ENCODE measurements at regions not wholly inside any gene's neighbourhood (a gene's known extent, or its start where the extent isn't known, plus 50 kb on each side); places are given as distances from the start of the nearest gene placed in this dataset.

DNA sequence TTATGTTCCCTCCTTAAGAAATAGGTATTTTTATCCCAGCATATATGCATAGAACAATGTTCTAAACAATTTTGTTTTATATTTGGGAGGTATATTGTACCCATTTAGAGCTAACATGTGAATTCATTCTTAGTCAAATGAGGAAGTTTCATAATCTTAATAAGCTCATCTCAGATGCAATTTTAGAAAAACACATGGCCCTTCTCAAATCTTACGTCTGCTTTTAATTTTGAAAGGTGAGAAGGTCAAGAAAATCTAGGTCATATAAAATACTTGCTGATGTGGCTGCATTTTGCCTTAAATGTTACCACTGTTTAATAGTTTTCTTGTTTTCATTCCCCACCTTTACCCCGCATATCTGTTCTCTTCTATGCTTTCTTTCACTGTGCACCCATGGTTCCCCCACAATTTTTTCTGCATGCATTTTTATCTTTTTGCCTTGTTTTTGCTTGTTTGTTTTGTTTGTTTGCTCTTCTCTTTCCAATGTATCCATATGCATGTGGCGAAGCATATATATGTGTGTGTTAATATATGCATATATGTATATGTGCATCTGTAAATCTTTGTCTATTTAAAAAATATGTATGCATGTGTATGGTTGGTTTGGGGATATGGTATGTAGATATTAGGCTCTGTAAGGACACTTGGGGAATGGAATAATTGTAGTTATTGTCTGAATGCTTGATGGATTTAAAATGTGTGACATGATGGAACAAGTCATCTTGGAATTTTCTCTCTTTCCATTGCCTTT lies 317.1 kb downstream of the BCAT1 start:
- POLR2A ChIA-PET: no interaction called here
- no peak overlapping the region for H3K4me3 Mint-ChIP-seq
- CTCF ChIA-PET: no interaction called here
- Histone ChIP-seq H3K27me3 (replicated peaks in 1 of 4; ENCODE audit: control extremely low read depth in 1 of 4, control insufficient read depth in 3 of 4, insufficient read depth in 4 of 4, low read length in 3 of 4) (no peaks in the 10 kb centered on the region), H3K4me1 (ENCODE audit: control insufficient read depth in 2 of 2, insufficient read depth in 2 of 2, low read length in 2 of 2) (no peaks in the 10 kb centered on the region), H3K4me3 (ENCODE audit: control extremely low read depth in 1 of 5, extremely low read depth in 1 of 5, insufficient read depth in 1 of 5, low read depth in 2 of 5, low read length in 4 of 5) (no peak overlapping the region), H3K9me3 (ENCODE audit: control extremely low read depth in 1 of 3, control insufficient read depth in 2 of 3, insufficient read depth in 1 of 3, low read length in 2 of 3) (no peaks in the 10 kb centered on the region), H3K36me3 (replicated peaks in 1 of 2; ENCODE audit: control extremely low read depth in 1 of 2, control insufficient read depth in 1 of 2, extremely low read depth in 1 of 2, insufficient read depth in 2 of 2, low read length in 1 of 2) (no peaks in the 10 kb centered on the region), H3K4me2 (replicated peaks; ENCODE audit: low read depth, low read length, poor library complexity, severe bottlenecking) (no peak overlapping the region), H3K27ac (ENCODE audit: low read length in 2 of 2) (no peak overlapping the region), H3K79me2 (ENCODE audit: control insufficient read depth, insufficient read depth, low read length) (no peaks in the 10 kb centered on the region), H4K20me1 (ENCODE audit: control insufficient read depth, insufficient read depth, low read length, poor library complexity, severe bottlenecking) (no peaks in the 10 kb centered on the region), H2AFZ (ENCODE audit: insufficient read depth, low read depth, low read length, poor library complexity, severe bottlenecking) (no peak overlapping the region), H3K9ac (ENCODE audit: low read length) (no peak overlapping the region)
- ATAC-seq (ENCODE audit: low read depth): no peak
- no CpG with 5 or more reads among the region's 3 CpGs for WGBS (ENCODE audit: insufficient coverage)
- H3K27ac Mint-ChIP-seq: no peak overlapping the region
- no peak for DNase-seq
- TF ChIP-seq EZH2 (IDR thresholded peaks at IDR 0.05; ENCODE audit: borderline replicate concordance, insufficient read depth, low read depth, low read length, poor library complexity, severe bottlenecking): no peak
- TF ChIP-seq, protein P1, sequence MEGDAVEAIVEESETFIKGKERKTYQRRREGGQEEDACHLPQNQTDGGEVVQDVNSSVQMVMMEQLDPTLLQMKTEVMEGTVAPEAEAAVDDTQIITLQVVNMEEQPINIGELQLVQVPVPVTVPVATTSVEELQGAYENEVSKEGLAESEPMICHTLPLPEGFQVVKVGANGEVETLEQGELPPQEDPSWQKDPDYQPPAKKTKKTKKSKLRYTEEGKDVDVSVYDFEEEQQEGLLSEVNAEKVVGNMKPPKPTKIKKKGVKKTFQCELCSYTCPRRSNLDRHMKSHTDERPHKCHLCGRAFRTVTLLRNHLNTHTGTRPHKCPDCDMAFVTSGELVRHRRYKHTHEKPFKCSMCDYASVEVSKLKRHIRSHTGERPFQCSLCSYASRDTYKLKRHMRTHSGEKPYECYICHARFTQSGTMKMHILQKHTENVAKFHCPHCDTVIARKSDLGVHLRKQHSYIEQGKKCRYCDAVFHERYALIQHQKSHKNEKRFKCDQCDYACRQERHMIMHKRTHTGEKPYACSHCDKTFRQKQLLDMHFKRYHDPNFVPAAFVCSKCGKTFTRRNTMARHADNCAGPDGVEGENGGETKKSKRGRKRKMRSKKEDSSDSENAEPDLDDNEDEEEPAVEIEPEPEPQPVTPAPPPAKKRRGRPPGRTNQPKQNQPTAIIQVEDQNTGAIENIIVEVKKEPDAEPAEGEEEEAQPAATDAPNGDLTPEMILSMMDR (IDR thresholded peaks at IDR 0.05): no peak
- H3K9me3 Mint-ChIP-seq (ENCODE audit: insufficient read depth): no peaks in the 10 kb centered on the region
- no peaks in the 10 kb centered on the region for H3K4me1 Mint-ChIP-seq
- H3K27me3 Mint-ChIP-seq: peaks cover 4% of the 10 kb centered on the region
- intact Hi-C loops (cut with micrococcal nuclease): no loop called here

DNA sequence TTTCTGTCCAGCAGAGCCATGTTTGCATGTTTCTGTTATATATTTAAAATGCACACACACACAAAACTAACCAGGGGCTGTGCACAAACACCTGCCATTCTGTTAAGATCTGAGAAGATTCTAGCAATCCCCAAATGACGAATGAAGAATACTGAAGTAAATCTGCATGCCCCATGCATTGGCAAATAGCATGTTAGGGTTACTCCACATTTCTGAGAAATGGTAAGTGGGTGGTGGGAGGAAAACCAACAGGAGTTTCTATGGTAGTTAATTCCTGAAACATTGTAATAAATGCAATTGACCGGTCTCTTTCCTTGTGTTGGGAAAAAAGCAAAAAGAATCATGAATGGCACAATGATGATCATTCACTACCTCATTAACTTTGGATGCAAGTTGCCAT lies 318.0 kb downstream of the BCAT1 start:
- intact Hi-C loops (cut with micrococcal nuclease): no loop called here
- no peak for ATAC-seq (ENCODE audit: low read depth)
- H3K9me3 ChIP-seq (ENCODE audit: control extremely low read depth in 1 of 3, control insufficient read depth in 2 of 3, insufficient read depth in 1 of 3, low read length in 2 of 3): no peaks in the 10 kb centered on the region
- Mint-ChIP-seq H3K9me3 (ENCODE audit: insufficient read depth) (no peaks in the 10 kb centered on the region), H3K4me1 (no peaks in the 10 kb centered on the region), H3K4me3 (no peak overlapping the region), H3K27ac (no peak overlapping the region), H3K27me3 (peaks cover 4% of the 10 kb centered on the region)
- no peak overlapping the region for H3K27ac ChIP-seq (ENCODE audit: low read length in 2 of 2)
- no peaks in the 10 kb centered on the region for H3K79me2 ChIP-seq (ENCODE audit: control insufficient read depth, insufficient read depth, low read length)
- no peaks in the 10 kb centered on the region for H3K27me3 ChIP-seq (replicated peaks in 1 of 4; ENCODE audit: control extremely low read depth in 1 of 4, control insufficient read depth in 3 of 4, insufficient read depth in 4 of 4, low read length in 3 of 4)
- CTCF ChIA-PET: no interaction called here
- no peak overlapping the region for H3K4me2 ChIP-seq (replicated peaks; ENCODE audit: low read depth, low read length, poor library complexity, severe bottlenecking)
- no peaks in the 10 kb centered on the region for H3K4me1 ChIP-seq (ENCODE audit: control insufficient read depth in 2 of 2, insufficient read depth in 2 of 2, low read length in 2 of 2)
- DNase-seq: no peak
- WGBS (ENCODE audit: insufficient coverage): 100% methylated on average over 1 of the region's 2 CpGs
- no peak overlapping the region for H3K4me3 ChIP-seq (ENCODE audit: control extremely low read depth in 1 of 5, extremely low read depth in 1 of 5, insufficient read depth in 1 of 5, low read depth in 2 of 5, low read length in 4 of 5)
- POLR2A ChIA-PET: no interaction called here
- no peaks in the 10 kb centered on the region for H4K20me1 ChIP-seq (ENCODE audit: control insufficient read depth, insufficient read depth, low read length, poor library complexity, severe bottlenecking)
- no peak overlapping the region for H3K9ac ChIP-seq (ENCODE audit: low read length)
- TF ChIP-seq EZH2 (IDR thresholded peaks at IDR 0.05; ENCODE audit: borderline replicate concordance, insufficient read depth, low read depth, low read length, poor library complexity, severe bottlenecking): no peak
- TF ChIP-seq, protein P1 (IDR thresholded peaks at IDR 0.05): no peak
- no peaks in the 10 kb centered on the region for H3K36me3 ChIP-seq (replicated peaks in 1 of 2; ENCODE audit: control extremely low read depth in 1 of 2, control insufficient read depth in 1 of 2, extremely low read depth in 1 of 2, insufficient read depth in 2 of 2, low read length in 1 of 2)
- H2AFZ ChIP-seq (ENCODE audit: insufficient read depth, low read depth, low read length, poor library complexity, severe bottlenecking): no peak overlapping the region
